ENCODE measurements at regions not wholly inside any gene's neighbourhood (a gene's known extent, or its start where the extent isn't known, plus 50 kb on each side); places are given as distances from the start of the nearest gene placed in this dataset.

- no peak for DNase-seq (ENCODE audit: low read depth in 1 of 2, low spot score in 1 of 2)
- no peak overlapping the region for H3K4me3 ChIP-seq (replicated peaks; ENCODE audit: insufficient read depth, low read length)
- H3K27ac ChIP-seq (replicated peaks) = no peak overlapping the region
- TF ChIP-seq POLR2AphosphoS5 (IDR thresholded peaks at IDR 0.05; ENCODE audit: low read depth) = no peak
- no peak for TF ChIP-seq GABPA (IDR thresholded peaks at IDR 0.05; ENCODE audit: low read depth)
- no peak for TF ChIP-seq SPI1 (IDR thresholded peaks at IDR 0.05; ENCODE audit: borderline replicate concordance, low read depth)
- TF ChIP-seq CTCF (IDR thresholded peaks at IDR 0.05; ENCODE audit: insufficient read depth, low read length) = no peak
- no peaks in the 10 kb centered on the region for H3K27me3 ChIP-seq (ENCODE audit: insufficient read depth, poor library complexity, severe bottlenecking)
Observed at GRCh38 chr2:41151746-41152145, 699.9 kb upstream of the SLC8A1 start.

GRCh38 chr2:41152318-41152717, 700.4 kb upstream of the SLC8A1 start:
- H3K27me3 ChIP-seq (ENCODE audit: insufficient read depth, poor library complexity, severe bottlenecking) = no peaks in the 10 kb centered on the region

GRCh38 chr2:41160439-41160838, 708.5 kb upstream of the SLC8A1 start:
- Histone ChIP-seq H3K27me3 (ENCODE audit: insufficient read depth, poor library complexity, severe bottlenecking) (no peaks in the 10 kb centered on the region), H3K27ac (replicated peaks) (no peak overlapping the region), H3K4me3 (replicated peaks; ENCODE audit: insufficient read depth, low read length) (no peak overlapping the region)
- no peak for DNase-seq (ENCODE audit: low read depth in 1 of 2, low spot score in 1 of 2)
- TF ChIP-seq CTCF (IDR thresholded peaks at IDR 0.05; ENCODE audit: insufficient read depth, low read length) = no peak
- TF ChIP-seq SPI1 (IDR thresholded peaks at IDR 0.05; ENCODE audit: borderline replicate concordance, low read depth) = no peak
- TF ChIP-seq POLR2AphosphoS5 (IDR thresholded peaks at IDR 0.05; ENCODE audit: low read depth) = no peak
- no peak for TF ChIP-seq GABPA (IDR thresholded peaks at IDR 0.05; ENCODE audit: low read depth)
- no peak for TF ChIP-seq REST (IDR thresholded peaks at IDR 0.05; ENCODE audit: insufficient replicate concordance, low read depth)

More at GRCh38 chr2:41152318-41152717, 700.4 kb upstream of the SLC8A1 start:
- TF ChIP-seq GABPA (IDR thresholded peaks at IDR 0.05; ENCODE audit: low read depth) (no peak), REST (IDR thresholded peaks at IDR 0.05; ENCODE audit: insufficient replicate concordance, low read depth) (no peak), SPI1 (IDR thresholded peaks at IDR 0.05; ENCODE audit: borderline replicate concordance, low read depth) (no peak)
- Histone ChIP-seq H3K27ac (replicated peaks) (no peak overlapping the region), H3K4me3 (replicated peaks; ENCODE audit: insufficient read depth, low read length) (no peak overlapping the region)
- no peak for DNase-seq (ENCODE audit: low read depth in 1 of 2, low spot score in 1 of 2)

GRCh38 chr2:41167014-41167413, 715.1 kb upstream of the SLC8A1 start:
- DNase-seq (ENCODE audit: low read depth in 1 of 2, low spot score in 1 of 2) = no peak
- no peak overlapping the region for H3K4me3 ChIP-seq (replicated peaks; ENCODE audit: insufficient read depth, low read length)
- no peak for TF ChIP-seq GABPA (IDR thresholded peaks at IDR 0.05; ENCODE audit: low read depth)
- TF ChIP-seq CTCF (IDR thresholded peaks at IDR 0.05; ENCODE audit: insufficient read depth, low read length) = no peak
- no peak for TF ChIP-seq REST (IDR thresholded peaks at IDR 0.05; ENCODE audit: insufficient replicate concordance, low read depth)
- no peak for TF ChIP-seq SPI1 (IDR thresholded peaks at IDR 0.05; ENCODE audit: borderline replicate concordance, low read depth)
- no peak for TF ChIP-seq POLR2AphosphoS5 (IDR thresholded peaks at IDR 0.05; ENCODE audit: low read depth)
- no peaks in the 10 kb centered on the region for H3K27me3 ChIP-seq (ENCODE audit: insufficient read depth, poor library complexity, severe bottlenecking)
- no peak overlapping the region for H3K27ac ChIP-seq (replicated peaks)

Data from HL-60 (cell line).